C4-2B (cell line): ENCODE measurements at regions not wholly inside any gene's neighbourhood (a gene's known extent, or its start where the extent isn't known, plus 50 kb on each side); places are given as distances from the start of the nearest gene placed in this dataset.

Experiments used
- ZFX ChIP-seq: fragments of 450-650 bp; IDR thresholded peaks from 2 replicates; pipeline ENCODE4 v1.6.1; 2017
- TF ChIP-seq, protein P1 (sequence below): fragments of 450-650 bp; conservative IDR thresholded peaks from 2 replicates; pipeline ENCODE4 v1.5.1; 2017; ENCODE audit warnings: mild to moderate bottlenecking

DNA sequence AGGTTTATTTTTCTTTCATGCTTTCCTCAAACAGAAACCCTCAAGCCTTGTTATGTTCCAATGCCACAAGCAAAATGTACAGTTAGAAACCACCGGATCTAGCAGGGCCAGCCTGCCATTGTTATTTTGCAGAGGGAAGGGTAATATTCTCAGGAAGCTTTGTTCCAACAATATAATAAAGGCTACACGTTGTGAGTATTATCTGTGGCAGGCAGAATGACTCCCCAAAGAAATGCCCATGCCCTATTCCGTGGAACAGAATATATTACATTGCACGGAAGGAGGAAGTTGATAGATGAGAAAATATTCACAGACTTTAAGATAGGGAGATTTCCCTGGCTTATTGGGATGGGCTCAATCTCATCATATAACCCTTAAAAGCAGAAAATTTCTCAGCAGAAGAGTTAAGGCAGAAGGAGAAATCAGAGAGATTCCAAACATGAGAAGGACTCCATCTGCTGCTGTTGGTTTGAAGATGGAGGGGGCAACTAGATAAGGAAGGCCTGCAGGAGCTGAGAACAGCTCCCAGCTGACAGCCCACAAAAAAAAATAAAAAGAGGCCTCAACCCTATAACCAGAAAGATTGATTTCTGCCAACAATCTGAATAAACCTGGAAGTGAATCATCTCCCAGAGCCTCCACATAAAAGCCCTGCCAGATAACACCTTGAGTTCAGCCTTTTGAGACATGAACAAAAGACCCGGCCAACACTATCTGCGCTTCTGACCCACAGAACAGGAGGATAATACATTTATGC, 466.6 kb downstream of the LPIN1 start:
- TF ChIP-seq, protein P1, sequence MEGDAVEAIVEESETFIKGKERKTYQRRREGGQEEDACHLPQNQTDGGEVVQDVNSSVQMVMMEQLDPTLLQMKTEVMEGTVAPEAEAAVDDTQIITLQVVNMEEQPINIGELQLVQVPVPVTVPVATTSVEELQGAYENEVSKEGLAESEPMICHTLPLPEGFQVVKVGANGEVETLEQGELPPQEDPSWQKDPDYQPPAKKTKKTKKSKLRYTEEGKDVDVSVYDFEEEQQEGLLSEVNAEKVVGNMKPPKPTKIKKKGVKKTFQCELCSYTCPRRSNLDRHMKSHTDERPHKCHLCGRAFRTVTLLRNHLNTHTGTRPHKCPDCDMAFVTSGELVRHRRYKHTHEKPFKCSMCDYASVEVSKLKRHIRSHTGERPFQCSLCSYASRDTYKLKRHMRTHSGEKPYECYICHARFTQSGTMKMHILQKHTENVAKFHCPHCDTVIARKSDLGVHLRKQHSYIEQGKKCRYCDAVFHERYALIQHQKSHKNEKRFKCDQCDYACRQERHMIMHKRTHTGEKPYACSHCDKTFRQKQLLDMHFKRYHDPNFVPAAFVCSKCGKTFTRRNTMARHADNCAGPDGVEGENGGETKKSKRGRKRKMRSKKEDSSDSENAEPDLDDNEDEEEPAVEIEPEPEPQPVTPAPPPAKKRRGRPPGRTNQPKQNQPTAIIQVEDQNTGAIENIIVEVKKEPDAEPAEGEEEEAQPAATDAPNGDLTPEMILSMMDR, result no peak
- no peak for TF ChIP-seq ZFX
